Testis (tissue), 2 donors: ENCODE measurements at regions not wholly inside any gene's neighbourhood (a gene's known extent, or its start where the extent isn't known, plus 50 kb on each side); places are given as distances from the start of the nearest gene placed in this dataset.

Experiments
- POLR2A ChIP-seq: fragments of 450-650 bp; IDR thresholded peaks from one replicate; pipeline ENCODE4 v1.6.1; 2017; ENCODE audit warnings: antibody characterized with exemption, mild to moderate bottlenecking, moderate library complexity
- TF ChIP-seq, protein P1 (sequence below), 3 experiments: fragments of 450-650 bp in 2 of 3; fragments of 200-600 bp in 1 of 3; sonication (generic) in 1 of 3; IDR thresholded peaks; one replicate each; pipeline ENCODE4 v1.5.1; 2016 to 2019; ENCODE audit warnings: antibody characterized with exemption in 3 of 3, mild to moderate bottlenecking in 2 of 3, moderate library complexity in 1 of 3

DNA sequence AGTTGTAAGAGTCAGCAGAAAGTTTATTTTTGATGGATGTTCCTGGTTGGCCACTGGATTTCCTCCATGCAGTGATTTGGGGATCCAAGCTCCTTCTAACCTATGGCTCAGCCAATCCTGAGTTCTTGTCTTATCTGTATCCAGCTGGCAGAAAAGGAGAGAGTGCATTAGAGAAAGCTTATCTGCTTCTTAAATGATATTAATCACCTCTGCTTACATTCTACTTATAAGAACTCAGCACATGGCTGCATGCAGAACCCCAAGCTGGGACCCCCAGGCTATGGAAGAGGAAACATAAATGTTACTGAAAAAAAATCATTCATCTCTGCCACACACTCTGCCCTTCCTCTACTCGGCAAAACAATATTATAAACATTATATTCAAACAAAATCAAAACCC lies 739.8 kb upstream of the AUTS2 start:
- TF ChIP-seq, protein P1, sequence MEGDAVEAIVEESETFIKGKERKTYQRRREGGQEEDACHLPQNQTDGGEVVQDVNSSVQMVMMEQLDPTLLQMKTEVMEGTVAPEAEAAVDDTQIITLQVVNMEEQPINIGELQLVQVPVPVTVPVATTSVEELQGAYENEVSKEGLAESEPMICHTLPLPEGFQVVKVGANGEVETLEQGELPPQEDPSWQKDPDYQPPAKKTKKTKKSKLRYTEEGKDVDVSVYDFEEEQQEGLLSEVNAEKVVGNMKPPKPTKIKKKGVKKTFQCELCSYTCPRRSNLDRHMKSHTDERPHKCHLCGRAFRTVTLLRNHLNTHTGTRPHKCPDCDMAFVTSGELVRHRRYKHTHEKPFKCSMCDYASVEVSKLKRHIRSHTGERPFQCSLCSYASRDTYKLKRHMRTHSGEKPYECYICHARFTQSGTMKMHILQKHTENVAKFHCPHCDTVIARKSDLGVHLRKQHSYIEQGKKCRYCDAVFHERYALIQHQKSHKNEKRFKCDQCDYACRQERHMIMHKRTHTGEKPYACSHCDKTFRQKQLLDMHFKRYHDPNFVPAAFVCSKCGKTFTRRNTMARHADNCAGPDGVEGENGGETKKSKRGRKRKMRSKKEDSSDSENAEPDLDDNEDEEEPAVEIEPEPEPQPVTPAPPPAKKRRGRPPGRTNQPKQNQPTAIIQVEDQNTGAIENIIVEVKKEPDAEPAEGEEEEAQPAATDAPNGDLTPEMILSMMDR (IDR thresholded peaks at IDR 0.05): no peak
- no peak for TF ChIP-seq POLR2A
